ENCODE measurements at regions not wholly inside any gene's neighbourhood (a gene's known extent, or its start where the extent isn't known, plus 50 kb on each side); places are given as distances from the start of the nearest gene placed in this dataset.

- TF ChIP-seq, protein P1, sequence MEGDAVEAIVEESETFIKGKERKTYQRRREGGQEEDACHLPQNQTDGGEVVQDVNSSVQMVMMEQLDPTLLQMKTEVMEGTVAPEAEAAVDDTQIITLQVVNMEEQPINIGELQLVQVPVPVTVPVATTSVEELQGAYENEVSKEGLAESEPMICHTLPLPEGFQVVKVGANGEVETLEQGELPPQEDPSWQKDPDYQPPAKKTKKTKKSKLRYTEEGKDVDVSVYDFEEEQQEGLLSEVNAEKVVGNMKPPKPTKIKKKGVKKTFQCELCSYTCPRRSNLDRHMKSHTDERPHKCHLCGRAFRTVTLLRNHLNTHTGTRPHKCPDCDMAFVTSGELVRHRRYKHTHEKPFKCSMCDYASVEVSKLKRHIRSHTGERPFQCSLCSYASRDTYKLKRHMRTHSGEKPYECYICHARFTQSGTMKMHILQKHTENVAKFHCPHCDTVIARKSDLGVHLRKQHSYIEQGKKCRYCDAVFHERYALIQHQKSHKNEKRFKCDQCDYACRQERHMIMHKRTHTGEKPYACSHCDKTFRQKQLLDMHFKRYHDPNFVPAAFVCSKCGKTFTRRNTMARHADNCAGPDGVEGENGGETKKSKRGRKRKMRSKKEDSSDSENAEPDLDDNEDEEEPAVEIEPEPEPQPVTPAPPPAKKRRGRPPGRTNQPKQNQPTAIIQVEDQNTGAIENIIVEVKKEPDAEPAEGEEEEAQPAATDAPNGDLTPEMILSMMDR (IDR thresholded peaks at IDR 0.05 in 8 of 11, conservative IDR thresholded peaks at IDR 0.05 in 3 of 11): no peak
- no peak for TF ChIP-seq POLR2AphosphoS5 (IDR thresholded peaks at IDR 0.05)
Observed at GRCh38 chr17:13727441-13728171, 125.9 kb upstream of the HS3ST3A1 start.
